ENCODE measurements at regions not wholly inside any gene's neighbourhood (a gene's known extent, or its start where the extent isn't known, plus 50 kb on each side); places are given as distances from the start of the nearest gene placed in this dataset.

DNA sequence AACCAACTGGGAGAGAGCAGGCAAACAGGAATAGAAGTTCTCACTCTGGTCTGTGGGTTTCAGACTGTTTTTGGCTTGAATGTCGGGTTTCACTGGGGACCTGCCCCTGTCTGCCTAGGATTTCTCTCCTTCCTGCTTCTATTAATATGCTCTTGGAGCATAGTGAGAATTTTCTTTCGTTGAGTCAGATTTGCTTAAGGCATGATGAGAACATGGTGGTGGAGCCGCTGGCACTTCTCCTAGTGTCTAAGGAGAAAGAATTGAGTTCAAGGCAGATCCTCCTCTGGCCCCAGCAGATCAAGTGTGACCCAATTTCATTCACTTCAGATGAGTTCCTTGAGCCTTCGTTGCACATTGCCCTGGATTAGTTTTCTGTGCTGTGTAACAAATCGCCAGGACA lies 103.9 kb upstream of the HS6ST1 start:
- Histone ChIP-seq H3K4me3 (ENCODE audit: low read depth in 1 of 2, low read length in 2 of 2) (no peak overlapping the region), H3K36me3 (ENCODE audit: insufficient read depth, low read length) (no peaks in the 10 kb centered on the region), H3K4me1 (ENCODE audit: insufficient read depth, low read length) (no peaks in the 10 kb centered on the region), H3K27me3 (ENCODE audit: control insufficient read depth in 1 of 2, insufficient read depth in 2 of 2, low read length in 2 of 2) (no peaks in the 10 kb centered on the region), H3K9me3 (ENCODE audit: low read length) (no peaks in the 10 kb centered on the region), H3K9ac (ENCODE audit: low read length) (no peak overlapping the region), H3K27ac (ENCODE audit: low read depth, low read length) (no peak overlapping the region)

DNA sequence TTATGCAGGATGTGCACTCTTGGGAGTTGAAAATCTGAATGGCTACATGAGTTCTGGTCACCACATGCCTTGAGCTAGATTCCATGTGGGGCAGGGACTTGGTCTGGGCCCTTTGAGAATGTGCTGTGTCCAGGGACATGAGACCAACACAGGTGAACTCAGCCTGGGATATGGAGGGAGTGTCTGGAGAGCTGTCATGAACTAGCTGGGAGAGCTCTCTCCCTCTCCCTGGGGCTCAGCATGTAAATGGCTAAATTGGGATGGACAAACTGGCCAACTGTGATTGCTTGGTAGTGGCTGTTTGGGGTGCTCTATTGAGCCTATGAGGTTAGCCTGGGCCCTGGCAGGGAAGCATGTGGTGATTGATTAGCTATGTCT lies 105.1 kb upstream of the HS6ST1 start:
- H3K4me3 ChIP-seq (ENCODE audit: low read depth in 1 of 2, low read length in 2 of 2), result no peak overlapping the region

DNA sequence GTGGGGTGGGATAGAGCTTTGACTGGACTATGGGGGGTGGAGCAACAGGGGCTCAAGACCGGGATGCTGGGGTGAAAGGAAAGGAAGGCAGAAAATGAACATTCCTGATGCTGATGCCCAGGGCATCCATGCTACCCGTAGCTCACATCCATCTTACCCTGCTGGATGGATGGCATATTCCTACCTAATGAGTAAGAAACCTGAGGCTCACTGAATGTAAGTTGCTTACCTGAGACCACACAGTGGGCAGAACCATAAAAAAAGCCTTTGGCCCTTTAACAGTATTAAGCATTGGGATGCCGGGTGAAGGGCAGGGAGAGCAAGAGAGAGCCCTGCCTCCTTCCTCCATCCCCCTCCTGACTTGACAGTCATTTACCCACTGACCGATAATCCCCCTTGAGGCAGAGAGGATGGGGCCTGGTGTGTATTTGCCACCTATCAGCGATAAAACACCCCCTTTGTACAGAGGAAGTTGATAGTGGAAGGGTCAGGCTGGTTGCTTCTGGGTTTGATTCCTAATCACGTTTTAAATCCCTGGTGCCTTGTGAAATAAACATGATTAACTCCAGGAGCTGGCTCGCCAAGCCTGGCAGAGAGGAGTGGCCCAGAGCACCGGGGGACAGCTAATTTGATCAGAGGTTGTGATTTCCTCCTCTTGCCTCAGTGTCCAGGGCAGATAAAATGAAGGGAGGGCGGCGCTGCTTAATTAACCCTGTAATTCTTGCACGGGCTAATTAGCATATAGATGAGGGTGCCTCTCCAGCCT lies 105.9 kb upstream of the HS6ST1 start:
- H3K9me3 ChIP-seq (ENCODE audit: low read length), result peaks cover 6% of the 10 kb centered on the region
- no peak overlapping the region for H3K9ac ChIP-seq (ENCODE audit: low read length)
- H3K36me3 ChIP-seq (ENCODE audit: insufficient read depth, low read length), result no peaks in the 10 kb centered on the region
- H3K27ac ChIP-seq (ENCODE audit: low read depth, low read length), result no peak overlapping the region
- H3K4me3 ChIP-seq (ENCODE audit: low read depth in 1 of 2, low read length in 2 of 2), result no peak overlapping the region
- no peaks in the 10 kb centered on the region for H3K4me1 ChIP-seq (ENCODE audit: insufficient read depth, low read length)
- H3K27me3 ChIP-seq (ENCODE audit: control insufficient read depth in 1 of 2, insufficient read depth in 2 of 2, low read length in 2 of 2), result no peaks in the 10 kb centered on the region

More for the DNA sequence above, 105.1 kb upstream of the HS6ST1 start:
- no peak overlapping the region for H3K9ac ChIP-seq (ENCODE audit: low read length)
- no peaks in the 10 kb centered on the region for H3K27me3 ChIP-seq (ENCODE audit: control insufficient read depth in 1 of 2, insufficient read depth in 2 of 2, low read length in 2 of 2)
- H3K4me1 ChIP-seq (ENCODE audit: insufficient read depth, low read length), result no peaks in the 10 kb centered on the region
- H3K36me3 ChIP-seq (ENCODE audit: insufficient read depth, low read length), result no peaks in the 10 kb centered on the region
- no peaks in the 10 kb centered on the region for H3K9me3 ChIP-seq (ENCODE audit: low read length)
- no peak overlapping the region for H3K27ac ChIP-seq (ENCODE audit: low read depth, low read length)

DNA sequence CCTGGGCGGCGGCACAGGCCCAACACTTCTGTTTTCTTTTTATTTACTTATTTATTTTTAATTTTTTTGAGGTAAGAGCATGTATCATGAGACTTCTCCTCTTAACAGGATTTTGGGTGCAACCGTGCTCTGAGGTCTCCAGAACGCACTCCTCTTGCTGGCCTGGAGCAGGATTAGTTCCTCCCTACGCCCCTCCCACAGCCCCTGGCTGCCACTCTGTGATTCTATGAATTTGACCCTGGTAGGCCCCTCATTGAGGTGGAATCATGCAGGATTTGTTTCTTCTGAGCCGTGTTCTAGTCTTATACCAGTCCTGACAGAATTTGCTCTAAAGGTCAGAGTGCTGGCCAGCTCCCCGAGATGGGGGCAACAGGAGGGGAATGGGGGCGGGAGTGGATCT lies 106.5 kb upstream of the HS6ST1 start:
- H3K9ac ChIP-seq (ENCODE audit: low read length), result no peak overlapping the region
- no peaks in the 10 kb centered on the region for H3K36me3 ChIP-seq (ENCODE audit: insufficient read depth, low read length)
- H3K9me3 ChIP-seq (ENCODE audit: low read length), result peaks cover 8% of the 10 kb centered on the region
- no peak overlapping the region for H3K27ac ChIP-seq (ENCODE audit: low read depth, low read length)
- no peak overlapping the region for H3K4me3 ChIP-seq (ENCODE audit: low read depth in 1 of 2, low read length in 2 of 2)
- H3K4me1 ChIP-seq (ENCODE audit: insufficient read depth, low read length), result no peaks in the 10 kb centered on the region
- no peaks in the 10 kb centered on the region for H3K27me3 ChIP-seq (ENCODE audit: control insufficient read depth in 1 of 2, insufficient read depth in 2 of 2, low read length in 2 of 2)

DNA sequence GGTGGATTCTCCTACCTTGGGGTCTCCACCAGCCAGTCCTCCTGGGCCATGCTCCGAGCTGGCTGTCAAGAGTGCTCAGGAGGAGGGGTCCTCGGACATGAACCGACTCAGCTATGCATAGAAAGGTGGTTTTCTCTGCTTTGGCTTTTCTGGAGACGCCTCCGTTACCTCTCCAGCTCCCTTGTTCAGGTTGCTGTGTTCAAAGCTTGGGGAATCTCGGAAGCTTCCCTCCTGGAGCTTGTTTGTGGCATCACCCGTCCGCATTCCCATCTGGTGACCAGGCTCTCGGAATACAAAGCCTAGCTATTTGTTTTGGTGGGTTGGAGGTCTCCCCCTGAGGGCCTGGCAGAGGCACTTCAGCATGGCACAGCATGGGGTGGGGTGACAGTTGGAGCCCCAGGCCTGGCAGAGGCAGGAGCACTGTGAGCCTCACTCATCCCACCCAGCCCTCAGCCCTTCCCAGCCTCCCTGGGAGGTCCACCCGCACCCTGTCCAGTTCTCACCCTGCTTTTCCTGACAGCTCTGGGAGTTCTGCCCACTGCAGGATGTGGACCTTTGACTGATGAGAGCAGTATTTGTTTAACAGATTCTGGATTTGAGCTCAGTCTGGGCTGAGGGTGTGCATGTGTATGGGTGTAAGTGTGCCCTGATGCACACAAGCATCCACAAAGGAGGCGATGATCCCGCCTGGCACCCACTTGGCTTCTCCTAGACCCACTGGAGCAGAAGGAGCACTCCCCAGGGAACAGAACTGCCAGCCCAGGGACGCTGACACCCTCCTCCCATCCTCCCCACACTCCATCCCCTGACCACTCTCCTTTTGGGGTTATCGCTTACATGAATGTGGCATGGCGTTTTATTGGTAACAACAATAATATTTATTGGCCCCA lies 107.3 kb upstream of the HS6ST1 start:
- no peak overlapping the region for H3K4me3 ChIP-seq (ENCODE audit: low read depth in 1 of 2, low read length in 2 of 2)
- no peaks in the 10 kb centered on the region for H3K4me1 ChIP-seq (ENCODE audit: insufficient read depth, low read length)
- H3K36me3 ChIP-seq (ENCODE audit: insufficient read depth, low read length), result no peaks in the 10 kb centered on the region
- H3K9ac ChIP-seq (ENCODE audit: low read length), result no peak overlapping the region
- H3K9me3 ChIP-seq (ENCODE audit: low read length), result peaks cover 8% of the 10 kb centered on the region
- H3K27ac ChIP-seq (ENCODE audit: low read depth, low read length), result no peak overlapping the region
- no peaks in the 10 kb centered on the region for H3K27me3 ChIP-seq (ENCODE audit: control insufficient read depth in 1 of 2, insufficient read depth in 2 of 2, low read length in 2 of 2)

DNA sequence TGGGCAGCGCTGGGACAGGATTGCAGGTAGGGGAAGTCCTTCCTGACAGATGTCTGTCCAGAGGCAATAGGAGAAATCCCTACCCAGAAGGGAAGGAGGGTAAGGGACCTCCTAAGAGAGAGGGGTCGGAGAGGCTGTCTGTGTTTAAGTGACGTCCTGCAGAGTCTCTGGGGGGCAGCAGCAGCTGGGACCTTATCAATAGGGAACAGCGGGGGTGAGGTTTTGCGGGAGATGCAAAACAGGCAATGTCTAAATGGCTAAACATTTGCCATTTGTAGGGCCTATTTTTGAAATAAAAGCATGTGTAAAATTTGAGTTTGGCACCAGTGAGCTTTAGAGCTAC lies 108.7 kb upstream of the HS6ST1 start:
- Histone ChIP-seq H3K4me1 (ENCODE audit: insufficient read depth, low read length) (no peaks in the 10 kb centered on the region), H3K27me3 (ENCODE audit: control insufficient read depth in 1 of 2, insufficient read depth in 2 of 2, low read length in 2 of 2) (no peaks in the 10 kb centered on the region), H3K4me3 (ENCODE audit: low read depth in 1 of 2, low read length in 2 of 2) (no peak overlapping the region), H3K36me3 (ENCODE audit: insufficient read depth, low read length) (no peaks in the 10 kb centered on the region), H3K9me3 (ENCODE audit: low read length) (peaks cover 8% of the 10 kb centered on the region), H3K9ac (ENCODE audit: low read length) (no peak overlapping the region), H3K27ac (ENCODE audit: low read depth, low read length) (no peak overlapping the region)

DNA sequence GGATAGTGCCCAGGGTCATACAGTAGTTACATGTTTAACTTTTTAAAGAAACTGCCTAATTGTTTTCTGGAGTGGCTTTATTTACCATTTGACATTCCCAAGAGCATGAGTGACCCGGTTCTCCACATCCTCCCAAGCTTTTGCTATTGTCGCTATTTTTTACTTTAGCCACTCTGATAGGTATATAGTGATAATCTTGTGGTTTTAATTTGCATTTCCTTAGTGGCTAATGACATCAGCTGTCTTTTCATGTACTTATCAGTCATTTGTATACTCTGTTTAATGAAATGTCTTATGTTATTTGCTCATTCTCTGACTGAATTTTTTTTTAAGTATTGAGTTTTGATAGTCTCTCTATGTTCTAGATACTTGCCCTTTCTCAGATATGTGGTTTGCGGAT lies 109.7 kb upstream of the HS6ST1 start:
- H3K27me3 ChIP-seq (ENCODE audit: control insufficient read depth in 1 of 2, insufficient read depth in 2 of 2, low read length in 2 of 2), result no peaks in the 10 kb centered on the region
- H3K36me3 ChIP-seq (ENCODE audit: insufficient read depth, low read length), result no peaks in the 10 kb centered on the region
- H3K27ac ChIP-seq (ENCODE audit: low read depth, low read length), result no peak overlapping the region
- no peak overlapping the region for H3K9ac ChIP-seq (ENCODE audit: low read length)
- H3K4me3 ChIP-seq (ENCODE audit: low read depth in 1 of 2, low read length in 2 of 2), result no peak overlapping the region
- no peaks in the 10 kb centered on the region for H3K4me1 ChIP-seq (ENCODE audit: insufficient read depth, low read length)
- peaks cover 8% of the 10 kb centered on the region for H3K9me3 ChIP-seq (ENCODE audit: low read length)

DNA sequence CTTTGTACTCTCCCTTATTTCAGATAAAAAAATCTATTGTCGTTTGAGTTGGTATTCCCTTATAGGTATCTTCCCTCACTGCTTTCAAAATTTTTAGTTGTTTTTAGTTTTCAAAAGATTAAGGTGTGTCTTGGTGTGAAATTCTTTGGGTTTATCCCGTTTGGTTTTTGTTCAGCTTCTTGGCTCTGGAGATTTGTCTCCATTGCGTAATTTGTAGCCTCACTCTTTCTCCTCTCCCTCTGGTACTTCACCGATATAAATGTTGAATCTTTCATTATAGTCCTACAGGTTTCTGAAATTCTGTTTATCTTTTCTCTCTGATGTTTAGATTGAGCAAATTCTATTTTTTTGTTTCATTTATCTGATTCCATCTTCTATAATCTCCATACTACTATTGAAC lies 113.8 kb upstream of the HS6ST1 start:
- no peaks in the 10 kb centered on the region for H3K36me3 ChIP-seq (ENCODE audit: insufficient read depth, low read length)
- peaks cover 8% of the 10 kb centered on the region for H3K9me3 ChIP-seq (ENCODE audit: low read length)

DNA sequence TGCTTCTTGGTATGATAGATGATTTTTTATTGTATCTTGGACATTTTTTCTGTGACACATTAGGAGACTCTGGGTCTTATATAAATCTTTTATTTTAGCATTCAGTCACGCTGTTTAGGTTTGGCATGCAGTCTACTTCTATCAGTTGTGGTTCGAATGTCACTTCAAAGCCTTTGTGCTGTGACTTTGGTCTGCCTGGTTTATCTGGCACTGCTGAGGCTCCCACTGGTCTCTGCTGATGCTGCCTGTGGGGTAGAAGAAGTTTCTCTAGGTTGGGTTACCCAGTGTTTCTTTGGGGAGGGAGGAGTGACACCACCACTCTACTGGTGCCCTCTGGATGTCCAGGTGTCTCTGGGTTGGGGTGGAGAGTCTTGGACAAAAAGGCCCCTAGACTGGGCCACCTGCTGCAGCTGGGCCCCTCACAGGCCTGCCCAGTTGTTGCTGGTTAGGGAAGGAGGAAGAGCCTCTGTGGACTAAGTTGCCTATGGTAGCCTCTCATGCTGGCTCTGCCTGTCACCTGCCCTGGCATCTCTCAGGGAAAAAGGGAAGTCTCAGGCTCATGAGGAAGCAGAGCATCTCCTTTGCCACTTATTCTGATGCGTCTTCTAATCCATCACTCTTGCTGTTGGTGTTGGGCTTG lies 115.4 kb upstream of the HS6ST1 start:
- Histone ChIP-seq H3K4me1 (ENCODE audit: insufficient read depth, low read length) (no peaks in the 10 kb centered on the region), H3K36me3 (ENCODE audit: insufficient read depth, low read length) (no peaks in the 10 kb centered on the region), H3K4me3 (ENCODE audit: low read depth in 1 of 2, low read length in 2 of 2) (no peak overlapping the region), H3K27ac (ENCODE audit: low read depth, low read length) (no peak overlapping the region), H3K27me3 (ENCODE audit: control insufficient read depth in 1 of 2, insufficient read depth in 2 of 2, low read length in 2 of 2) (no peaks in the 10 kb centered on the region), H3K9me3 (ENCODE audit: low read length) (peaks cover 7% of the 10 kb centered on the region), H3K9ac (ENCODE audit: low read length) (no peak overlapping the region)

More for the DNA sequence above, 113.8 kb upstream of the HS6ST1 start:
- no peak overlapping the region for H3K27ac ChIP-seq (ENCODE audit: low read depth, low read length)
- H3K4me1 ChIP-seq (ENCODE audit: insufficient read depth, low read length), result no peaks in the 10 kb centered on the region
- no peaks in the 10 kb centered on the region for H3K27me3 ChIP-seq (ENCODE audit: control insufficient read depth in 1 of 2, insufficient read depth in 2 of 2, low read length in 2 of 2)
- H3K9ac ChIP-seq (ENCODE audit: low read length), result no peak overlapping the region
- no peak overlapping the region for H3K4me3 ChIP-seq (ENCODE audit: low read depth in 1 of 2, low read length in 2 of 2)

DNA sequence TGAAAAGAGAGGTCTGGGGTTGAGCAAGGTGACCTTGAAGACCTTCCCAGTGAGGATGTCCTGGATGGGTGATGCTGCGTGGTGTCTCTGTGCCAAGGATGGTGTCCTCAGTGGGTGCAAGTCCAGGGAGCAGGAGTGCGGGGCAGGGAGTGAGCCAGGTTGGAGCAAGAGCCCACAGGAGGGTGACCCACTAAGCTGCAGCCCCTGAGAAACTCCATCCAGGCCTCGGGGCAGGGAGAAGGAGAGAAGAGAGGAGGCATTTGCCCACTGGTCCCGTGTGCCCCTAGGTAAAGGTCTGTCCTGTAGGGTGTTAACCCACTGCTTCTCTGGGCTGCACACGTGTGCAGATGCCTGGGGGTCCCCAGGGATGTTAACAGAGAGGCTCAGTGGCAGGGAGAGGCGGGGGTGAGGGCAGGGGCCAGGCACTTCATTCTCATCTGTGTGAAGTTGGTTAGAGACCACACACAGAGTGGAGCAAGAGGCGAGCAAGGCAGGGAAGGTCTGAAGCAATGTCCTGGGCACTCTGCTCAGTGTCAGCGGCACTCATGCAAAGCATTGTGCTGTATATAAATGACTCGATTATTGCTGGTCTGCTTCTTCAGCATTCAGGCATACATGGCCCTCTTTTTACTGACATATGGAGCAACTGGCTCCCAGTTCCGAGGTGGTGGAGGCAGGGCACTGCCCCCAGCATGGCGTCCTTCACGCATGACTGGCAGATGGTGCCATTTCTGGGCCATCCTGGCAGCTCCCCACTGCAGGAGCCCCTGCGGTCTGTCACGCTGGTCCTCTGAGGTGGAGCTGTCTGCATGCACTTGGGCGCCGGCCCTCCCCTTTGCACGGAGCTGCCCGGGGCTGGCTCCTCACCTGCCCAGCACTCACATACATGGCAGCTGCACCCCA lies 117.2 kb upstream of the HS6ST1 start:
- Histone ChIP-seq H3K9me3 (ENCODE audit: low read length) (no peaks in the 10 kb centered on the region), H3K36me3 (ENCODE audit: insufficient read depth, low read length) (no peaks in the 10 kb centered on the region), H3K4me1 (ENCODE audit: insufficient read depth, low read length) (no peaks in the 10 kb centered on the region)

More for the DNA sequence above, 117.2 kb upstream of the HS6ST1 start:
- Histone ChIP-seq H3K27me3 (ENCODE audit: control insufficient read depth in 1 of 2, insufficient read depth in 2 of 2, low read length in 2 of 2) (no peaks in the 10 kb centered on the region), H3K4me3 (ENCODE audit: low read depth in 1 of 2, low read length in 2 of 2) (no peak overlapping the region), H3K27ac (ENCODE audit: low read depth, low read length) (no peak overlapping the region), H3K9ac (ENCODE audit: low read length) (no peak overlapping the region)

All from muscle layer of colon (tissue), 2 donors.